ENCODE measurements at regions not wholly inside any gene's neighbourhood (a gene's known extent, or its start where the extent isn't known, plus 50 kb on each side); places are given as distances from the start of the nearest gene placed in this dataset.

DNA sequence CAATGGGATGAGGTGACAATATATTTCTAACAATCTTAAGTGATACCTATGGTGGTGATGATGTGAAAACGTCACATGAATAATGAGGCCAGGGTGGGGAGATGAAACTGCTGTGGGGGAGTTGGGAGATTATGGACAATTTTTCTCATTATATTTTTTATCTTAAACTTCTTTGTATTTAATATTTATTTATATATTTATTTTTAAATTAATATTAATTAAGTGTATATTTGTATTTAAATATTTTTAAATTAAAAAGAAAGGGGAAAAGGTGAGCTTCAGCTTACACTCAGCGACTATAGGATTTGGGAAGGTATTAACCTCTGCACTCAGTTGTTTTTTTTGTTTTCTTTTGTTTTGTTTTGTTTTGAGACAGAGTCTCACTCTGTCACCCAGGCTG is 158.7 kb downstream of the PSMG1 start:
- no peak for DNase-seq (ENCODE audit: low read depth, low spot score)

DNA sequence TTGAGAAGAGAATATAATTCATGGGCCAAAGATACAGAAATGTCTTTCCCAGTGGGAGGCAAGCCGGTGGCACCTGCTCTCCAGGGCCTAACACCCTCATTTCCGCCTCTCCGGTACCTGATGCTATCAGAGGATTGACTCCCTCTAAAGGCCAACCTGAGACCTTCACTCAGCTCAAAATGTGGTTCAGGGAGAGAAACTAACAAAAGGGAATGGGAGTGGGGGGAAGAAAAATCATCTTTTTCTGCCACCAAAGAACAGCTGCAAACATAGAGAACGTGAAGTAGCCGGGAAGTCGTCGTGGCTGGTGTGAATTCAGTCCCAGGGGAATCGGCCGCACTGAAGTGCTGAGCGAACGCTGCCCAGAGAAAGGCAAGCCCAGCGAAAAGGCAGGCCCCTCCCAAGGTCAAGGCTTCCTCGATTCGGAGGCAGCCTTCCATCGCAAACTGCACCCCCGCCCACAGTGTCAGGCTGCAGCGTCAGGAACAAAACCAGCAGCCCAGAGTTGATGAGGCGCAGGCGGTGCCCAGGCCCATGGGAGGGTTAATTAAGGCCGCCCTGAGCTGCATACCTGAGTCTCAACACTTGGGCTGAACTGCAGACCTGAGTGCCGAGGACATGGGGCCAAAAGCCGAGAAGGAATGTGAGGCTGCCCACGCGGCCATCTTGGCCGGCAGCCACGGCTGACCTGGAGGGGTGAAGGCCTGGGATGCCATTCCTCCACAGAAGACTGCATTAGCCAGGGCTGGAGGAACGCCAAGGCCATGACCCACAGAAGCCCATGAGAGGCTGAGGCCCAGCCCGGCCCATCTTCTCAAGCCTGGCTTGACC is 160.2 kb downstream of the PSMG1 start:
- DNase-seq (ENCODE audit: low read depth, low spot score): no peak

GRCh38 chr21:39022466-39022862 is 160.8 kb downstream of the PSMG1 start:
- DNase-seq (ENCODE audit: low read depth, low spot score): no peak

DNA sequence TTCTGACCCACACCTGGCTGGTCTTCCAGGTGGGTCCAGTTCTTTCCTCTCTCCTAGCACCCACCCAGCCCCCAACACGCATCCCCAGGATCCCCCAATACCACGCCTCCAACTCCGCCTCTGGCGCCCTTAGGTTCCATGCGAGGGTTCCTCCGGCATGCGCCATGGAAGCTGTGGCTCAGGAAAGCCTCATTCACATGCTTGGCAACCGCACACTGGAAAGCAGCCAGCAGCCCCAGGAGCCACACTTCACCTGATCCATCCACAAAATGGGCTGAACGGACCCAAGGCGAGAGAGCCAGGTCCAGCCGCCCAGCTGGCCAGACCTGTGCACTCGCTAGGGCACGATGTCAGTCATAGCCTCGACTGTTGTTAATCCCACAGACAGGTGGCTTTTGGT is 161.2 kb downstream of the PSMG1 start:
- no peak for DNase-seq (ENCODE audit: low read depth, low spot score)

GRCh38 chr21:39021478-39021832 is 161.8 kb downstream of the PSMG1 start:
- no peak for DNase-seq (ENCODE audit: low read depth, low spot score)

GRCh38 chr21:39020751-39021477 is 162.3 kb downstream of the PSMG1 start:
- DNase-seq (ENCODE audit: low read depth, low spot score): no peak

DNA sequence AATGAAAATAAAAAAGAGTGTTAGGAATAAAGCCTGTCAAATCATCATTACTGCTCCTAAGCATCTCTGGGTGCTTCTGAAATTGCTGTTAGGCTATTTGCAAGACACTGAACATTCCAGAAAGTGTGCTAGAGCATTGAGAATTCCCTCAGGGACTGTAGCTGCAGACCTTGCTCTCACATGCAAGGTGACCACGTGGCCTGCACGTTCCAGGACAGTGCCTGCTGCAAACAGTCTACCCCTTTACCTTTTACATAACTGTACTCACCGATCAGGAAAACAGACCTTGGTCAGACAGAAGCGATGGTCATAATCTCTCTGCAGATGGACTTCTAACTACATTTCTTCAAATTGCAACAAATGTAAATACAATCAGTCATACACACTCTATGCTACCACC is 164.5 kb downstream of the PSMG1 start:
- no peak for DNase-seq (ENCODE audit: low read depth, low spot score)

- DNase-seq (ENCODE audit: low read depth, low spot score): no peak
Observed at GRCh38 chr21:39016740-39017315, 166.4 kb downstream of the PSMG1 start.

- DNase-seq (ENCODE audit: low read depth, low spot score): peak; percentile 72
Observed at GRCh38 chr21:39014747-39015146, 168.5 kb downstream of the PSMG1 start.

DNA sequence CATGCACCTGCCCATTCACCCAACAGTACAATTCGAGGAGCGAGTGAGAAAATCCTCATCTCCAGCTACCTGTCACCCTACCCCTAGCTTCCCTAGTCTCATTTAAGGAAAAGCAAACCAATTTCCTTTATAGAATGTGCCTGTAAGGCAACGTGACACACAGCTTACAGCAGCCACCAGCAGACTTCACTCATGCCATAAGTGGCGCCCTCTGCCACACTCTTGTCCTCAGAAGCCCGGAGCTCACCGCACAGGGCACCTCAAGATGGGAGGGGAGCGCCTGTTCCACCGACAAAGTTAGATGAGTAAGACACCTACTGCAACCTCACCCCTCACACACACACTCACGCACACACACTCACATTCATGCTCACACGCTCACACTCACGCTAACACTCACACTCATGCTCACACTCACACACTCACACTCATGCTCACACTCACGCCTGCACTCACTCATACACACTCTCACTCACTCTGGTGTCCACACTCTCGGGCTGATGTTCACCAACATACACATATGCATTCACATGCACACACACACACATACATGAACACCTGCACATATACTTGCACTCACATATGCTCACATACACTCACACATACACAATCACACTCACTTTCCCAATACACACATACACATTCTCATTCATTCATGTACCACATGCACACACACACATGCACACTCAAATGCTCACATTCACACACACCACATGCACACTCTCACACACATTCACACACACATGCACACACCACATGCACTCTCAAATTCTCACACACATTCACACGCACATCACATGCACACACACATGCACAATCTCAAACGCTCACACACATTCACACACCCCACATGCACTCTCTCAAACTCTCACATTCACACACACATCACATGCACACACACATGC is 170.7 kb downstream of the PSMG1 start:
- DNase-seq (ENCODE audit: low read depth, low spot score): no peak

GRCh38 chr21:39011911-39012310 is 171.3 kb downstream of the PSMG1 start:
- no peak for DNase-seq (ENCODE audit: low read depth, low spot score)

DNA sequence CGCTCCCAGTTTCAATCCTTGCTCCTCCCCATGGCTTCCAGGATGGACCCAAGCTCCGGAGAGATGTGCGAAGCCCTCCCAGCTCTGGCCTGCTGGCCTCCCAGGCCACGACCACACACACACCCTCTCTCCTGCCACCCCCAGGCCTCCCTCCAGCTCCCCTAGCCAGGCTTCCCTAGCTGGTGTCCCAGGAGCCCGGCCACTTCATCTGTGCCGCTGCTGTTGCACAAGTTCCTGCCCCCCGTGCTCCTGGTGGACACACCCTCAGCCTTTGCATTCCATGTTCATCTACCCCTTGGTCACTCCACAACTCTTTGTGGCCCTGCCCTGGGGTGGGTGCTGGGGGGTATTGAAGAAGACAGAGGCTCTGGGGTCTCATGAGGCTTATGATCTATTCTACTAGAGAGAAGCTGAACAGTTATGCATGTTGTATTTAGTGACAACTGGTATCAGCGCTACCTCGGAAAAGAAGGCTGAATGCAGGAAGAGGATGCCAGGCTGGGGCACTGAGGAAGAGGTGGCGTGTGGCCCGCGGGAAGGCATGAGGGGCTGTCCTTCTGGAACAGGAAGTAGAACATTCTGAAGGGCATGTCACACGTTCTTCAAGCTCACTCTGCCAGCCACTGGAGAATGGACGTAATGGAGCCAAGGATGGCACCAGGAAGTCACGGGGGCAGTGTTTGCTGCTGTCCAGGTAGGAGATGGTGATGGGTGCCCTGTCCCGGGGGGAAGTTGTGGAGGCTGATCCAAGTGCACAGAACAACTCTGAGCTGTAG is 172.4 kb downstream of the PSMG1 start:
- no peak for DNase-seq (ENCODE audit: low read depth, low spot score)

- no peak for DNase-seq (ENCODE audit: low read depth, low spot score)
Observed at GRCh38 chr21:39009587-39010225, 173.5 kb downstream of the PSMG1 start.

DNA sequence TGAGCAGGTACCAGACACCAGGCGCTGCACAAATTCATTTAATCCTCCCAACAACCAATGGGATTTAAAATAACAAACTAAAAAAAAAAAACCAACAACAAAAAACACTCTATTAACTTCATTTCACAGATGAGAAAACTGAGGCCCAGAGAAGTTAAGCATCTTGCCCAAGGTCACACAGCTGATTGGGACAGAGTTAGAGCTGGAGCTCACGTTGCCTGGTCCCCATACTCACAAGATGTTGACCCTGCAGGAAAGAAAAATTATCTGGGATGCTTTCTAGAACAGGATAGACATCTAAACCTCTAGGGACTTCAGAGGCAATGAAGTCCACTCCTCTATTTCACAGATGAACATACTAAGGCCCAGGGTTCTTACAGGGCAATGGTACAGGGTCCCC is 175.3 kb downstream of the PSMG1 start:
- DNase-seq (ENCODE audit: low read depth, low spot score): no peak

- no peak for DNase-seq (ENCODE audit: low read depth, low spot score)
Observed at GRCh38 chr21:39007532-39007931, 175.7 kb downstream of the PSMG1 start.

DNA sequence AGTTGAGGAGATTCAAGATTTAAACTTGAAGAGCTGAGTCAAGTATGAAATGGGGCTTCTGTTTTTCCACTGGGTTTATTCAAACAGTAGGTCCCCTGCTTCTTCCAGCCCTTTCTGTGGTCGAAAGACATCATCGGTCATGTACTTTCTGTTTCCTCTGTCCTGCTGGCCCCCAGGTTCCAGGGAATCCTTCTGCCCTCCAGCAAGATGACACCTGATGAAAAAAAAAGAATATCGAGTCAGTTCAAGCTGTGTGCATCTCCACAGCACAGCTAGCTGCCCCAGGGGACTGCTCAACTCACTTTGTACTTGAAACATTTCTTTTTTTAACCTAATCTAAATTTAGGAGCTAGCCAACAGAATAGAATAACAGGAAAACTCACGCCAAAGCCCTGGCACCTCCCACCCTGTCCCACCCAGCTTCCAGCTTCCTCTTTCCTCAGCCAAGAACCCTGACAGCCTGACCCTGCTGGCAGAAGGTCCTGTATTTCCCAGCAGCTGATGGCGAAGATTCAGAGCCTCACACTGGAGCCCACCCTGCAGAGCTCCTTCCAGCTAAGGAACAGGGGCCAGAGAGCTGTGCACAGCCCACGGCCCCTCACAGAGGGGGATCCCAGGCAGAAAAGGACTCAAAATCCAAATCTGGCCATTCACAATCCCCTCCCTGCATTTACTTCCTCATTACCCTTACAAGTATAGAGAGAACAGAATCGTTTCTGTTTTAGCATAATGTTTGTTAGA is 176.5 kb downstream of the PSMG1 start:
- peak; percentile 69 for DNase-seq (ENCODE audit: low read depth, low spot score)

DNA sequence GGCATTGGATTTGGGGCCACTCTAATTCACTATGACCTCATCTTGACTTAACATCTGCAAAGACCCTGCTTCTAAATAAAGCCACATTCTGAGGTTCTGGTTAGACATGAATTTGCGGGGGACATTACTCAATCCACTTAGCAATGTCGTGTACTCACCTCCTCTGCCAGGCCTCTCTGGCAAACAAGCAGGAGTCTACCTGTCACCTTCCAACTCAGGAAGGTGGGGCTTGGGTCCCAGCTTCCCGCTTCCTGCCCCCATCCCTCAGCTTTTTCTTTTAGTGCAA is 177.8 kb downstream of the PSMG1 start:
- no peak for DNase-seq (ENCODE audit: low read depth, low spot score)

GRCh38 chr21:39004634-39005501 is 178.4 kb downstream of the PSMG1 start:
- no peak for DNase-seq (ENCODE audit: low read depth, low spot score)

- no peak for DNase-seq (ENCODE audit: low read depth, low spot score)
Observed at GRCh38 chr21:39003982-39004633, 179.1 kb downstream of the PSMG1 start.
